ENCODE measurements at regions not wholly inside any gene's neighbourhood (a gene's known extent, or its start where the extent isn't known, plus 50 kb on each side); places are given as distances from the start of the nearest gene placed in this dataset.

DNA sequence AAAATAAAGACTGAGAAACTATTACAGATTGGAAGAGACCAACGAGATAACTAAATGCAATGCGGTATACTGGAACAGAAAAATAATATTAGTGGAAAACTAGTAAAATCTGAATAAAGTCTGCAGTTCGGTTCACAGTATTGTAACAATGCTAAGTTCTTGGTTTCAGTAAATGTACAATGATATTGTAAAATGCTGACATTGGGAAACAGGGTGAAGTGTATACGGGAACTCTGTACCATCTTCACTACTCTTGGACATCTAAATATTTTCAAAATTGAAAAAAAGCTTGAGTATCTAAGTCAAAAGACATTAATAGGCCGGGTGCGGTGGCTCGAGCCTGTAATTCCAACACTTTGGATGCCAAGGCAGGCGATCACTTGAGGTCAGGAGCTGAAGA is 120.9 kb upstream of the KCNMB2 start:
- Histone ChIP-seq H3K27ac (no peak overlapping the region), H3K4me1 (no peaks in the 10 kb centered on the region), H3K36me3 (no peaks in the 10 kb centered on the region), H3K27me3 (replicated peaks in 1 of 7) (no peaks in the 10 kb centered on the region), H3K4me3 (no peak overlapping the region), H3K9me3 (no peaks in the 10 kb centered on the region)
- no peak for DNase-seq
- TF ChIP-seq POLR2AphosphoS5 (IDR thresholded peaks at IDR 0.05) (no peak), CTCF (IDR thresholded peaks at IDR 0.05 in 8 of 11, conservative IDR thresholded peaks at IDR 0.05 in 3 of 11) (no peak), POLR2A (IDR thresholded peaks at IDR 0.05) (no peak)
- WGBS, 5 donors: 83 to 92% (median 87%) methylated on average over 8 of the region's 8 CpGs
- intact Hi-C loops (cut with DNase I; ENCODE audit: low total_unique reads): no loop called here

DNA sequence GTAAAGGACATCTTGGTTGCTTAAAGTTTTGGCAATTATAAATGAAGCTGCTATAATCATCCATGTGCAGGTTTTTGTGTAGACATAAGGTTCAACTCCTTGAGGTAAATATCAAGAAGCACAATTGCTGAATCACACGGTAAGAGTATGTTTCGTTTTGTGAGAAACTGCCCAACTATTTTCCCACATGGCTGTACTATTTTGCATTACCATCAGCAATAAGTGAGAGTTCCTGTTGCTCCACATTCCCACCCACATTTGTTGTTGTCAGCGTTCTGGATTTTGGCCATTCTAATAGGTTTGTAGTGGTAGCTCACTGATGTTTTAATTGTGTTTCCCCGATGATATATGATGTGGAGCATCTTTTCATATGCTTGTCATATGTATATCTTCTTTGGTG is 118.5 kb upstream of the KCNMB2 start:
- intact Hi-C loops (cut with DNase I; ENCODE audit: low total_unique reads): no loop called here

DNA sequence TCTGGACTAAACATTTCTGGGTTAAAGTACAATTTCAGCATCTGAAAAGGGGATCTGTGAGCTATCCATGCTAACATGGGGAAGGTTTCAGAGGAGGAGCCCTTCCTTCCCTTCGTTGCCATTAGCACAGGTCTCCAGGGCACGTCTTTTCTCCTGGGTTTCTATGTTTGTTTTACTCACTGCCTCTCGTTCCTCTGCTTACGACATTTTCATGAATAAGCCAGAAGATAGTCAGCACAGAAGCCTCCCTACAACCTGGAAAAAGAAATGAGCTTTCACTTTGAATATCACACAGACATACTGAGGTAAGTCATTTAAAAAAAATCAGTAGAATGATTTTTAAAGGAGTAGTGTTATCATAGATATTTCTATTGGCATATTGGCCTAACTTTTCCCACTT is 117.2 kb upstream of the KCNMB2 start:
- intact Hi-C loops (cut with DNase I; ENCODE audit: low total_unique reads): no loop called here
- WGBS, 5 donors: 51 to 87% (median 79%) methylated on average over 4 of the region's 4 CpGs
- TF ChIP-seq CTCF (IDR thresholded peaks at IDR 0.05 in 8 of 11, conservative IDR thresholded peaks at IDR 0.05 in 3 of 11): no peak
- TF ChIP-seq POLR2A (IDR thresholded peaks at IDR 0.05): no peak
- TF ChIP-seq POLR2AphosphoS5 (IDR thresholded peaks at IDR 0.05): no peak

More for the DNA sequence above, 118.5 kb upstream of the KCNMB2 start:
- H3K4me1 ChIP-seq: no peaks in the 10 kb centered on the region
- H3K27ac ChIP-seq: no peak overlapping the region
- H3K36me3 ChIP-seq: no peaks in the 10 kb centered on the region
- no peak for TF ChIP-seq POLR2AphosphoS5 (IDR thresholded peaks at IDR 0.05)
- TF ChIP-seq POLR2A (IDR thresholded peaks at IDR 0.05): no peak
- TF ChIP-seq CTCF (IDR thresholded peaks at IDR 0.05 in 8 of 11, conservative IDR thresholded peaks at IDR 0.05 in 3 of 11): no peak
- WGBS, 5 donors: 85 to 94% (median 92%) methylated on average over 4 of the region's 4 CpGs
- H3K9me3 ChIP-seq: no peaks in the 10 kb centered on the region
- no peak for DNase-seq
- no peak overlapping the region for H3K4me3 ChIP-seq
- no peaks in the 10 kb centered on the region for H3K27me3 ChIP-seq (replicated peaks in 1 of 7)

DNA sequence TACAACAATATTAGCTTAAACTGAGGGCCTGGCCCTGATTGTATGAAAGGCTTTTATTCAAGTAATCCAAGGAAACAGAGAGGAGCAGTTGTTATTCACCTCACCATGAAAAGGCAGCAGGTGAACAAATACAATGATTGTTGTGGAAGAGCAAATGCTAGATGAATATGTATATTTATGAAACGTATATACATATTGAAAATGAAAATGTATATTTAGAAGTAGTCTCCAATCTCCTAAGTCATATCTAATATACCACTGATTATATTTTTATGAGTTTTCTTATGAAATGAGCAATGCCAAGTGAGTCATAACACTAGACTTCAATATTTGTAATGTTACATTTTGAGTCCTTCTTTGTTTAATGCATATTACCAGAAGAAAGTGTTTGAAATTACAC is 116.2 kb upstream of the KCNMB2 start:
- Histone ChIP-seq H3K9me3 (no peaks in the 10 kb centered on the region), H3K36me3 (no peaks in the 10 kb centered on the region), H3K4me1 (no peaks in the 10 kb centered on the region), H3K4me3 (no peak overlapping the region), H3K27me3 (replicated peaks in 1 of 7) (no peaks in the 10 kb centered on the region), H3K27ac (no peak overlapping the region)
- DNase-seq: no peak
- intact Hi-C loops (cut with DNase I; ENCODE audit: low total_unique reads): no loop called here
- TF ChIP-seq POLR2AphosphoS5 (IDR thresholded peaks at IDR 0.05) (no peak), CTCF (IDR thresholded peaks at IDR 0.05 in 8 of 11, conservative IDR thresholded peaks at IDR 0.05 in 3 of 11) (no peak), POLR2A (IDR thresholded peaks at IDR 0.05) (no peak)
- WGBS, 5 donors: 51 to 82% (median 65%) methylated on average over 1 of the region's 1 CpG

More for the DNA sequence above, 117.2 kb upstream of the KCNMB2 start:
- Histone ChIP-seq H3K4me1 (no peaks in the 10 kb centered on the region), H3K4me3 (no peak overlapping the region), H3K9me3 (no peaks in the 10 kb centered on the region), H3K27me3 (replicated peaks in 1 of 7) (no peaks in the 10 kb centered on the region), H3K27ac (no peak overlapping the region), H3K36me3 (no peaks in the 10 kb centered on the region)
- no peak for DNase-seq

All from spleen (tissue), 11 donors.